ENCODE measurements at regions not wholly inside any gene's neighbourhood (a gene's known extent, or its start where the extent isn't known, plus 50 kb on each side); places are given as distances from the start of the nearest gene placed in this dataset.

- in situ Hi-C loops (cut with MboI; ENCODE audit: low sequenced_read_pairs): loop anchor here (25.0 kb wide), 3 partner anchors 98 to 523 kb away; no protein-coding TSS in a partner anchor
Observed at GRCh38 chr17:27239046-27239445, 54.9 kb upstream of the WSB1 start.

DNA sequence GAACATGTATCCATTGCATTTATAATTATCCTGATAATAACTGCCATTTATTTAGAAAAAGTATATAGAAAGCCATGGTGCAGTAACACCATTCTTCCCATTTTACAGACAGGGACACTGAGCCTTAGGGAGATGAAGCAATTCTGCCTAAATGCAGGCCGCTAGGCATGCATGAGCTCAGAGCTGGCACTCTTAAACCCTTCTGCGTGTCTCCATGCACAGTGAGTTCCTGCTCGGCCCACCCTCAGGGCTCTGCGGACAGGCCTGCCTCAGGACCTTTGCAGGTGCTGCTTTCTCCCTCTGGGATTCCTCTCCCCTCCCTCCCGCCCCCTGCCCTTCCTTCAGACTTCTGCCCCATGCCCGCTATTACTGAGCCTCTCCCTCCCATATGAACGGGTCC, 54.3 kb upstream of the WSB1 start:
- in situ Hi-C loops (cut with MboI; ENCODE audit: low sequenced_read_pairs): loop anchor here (25.0 kb wide), 3 partner anchors 98 to 523 kb away; no protein-coding TSS in a partner anchor

DNA sequence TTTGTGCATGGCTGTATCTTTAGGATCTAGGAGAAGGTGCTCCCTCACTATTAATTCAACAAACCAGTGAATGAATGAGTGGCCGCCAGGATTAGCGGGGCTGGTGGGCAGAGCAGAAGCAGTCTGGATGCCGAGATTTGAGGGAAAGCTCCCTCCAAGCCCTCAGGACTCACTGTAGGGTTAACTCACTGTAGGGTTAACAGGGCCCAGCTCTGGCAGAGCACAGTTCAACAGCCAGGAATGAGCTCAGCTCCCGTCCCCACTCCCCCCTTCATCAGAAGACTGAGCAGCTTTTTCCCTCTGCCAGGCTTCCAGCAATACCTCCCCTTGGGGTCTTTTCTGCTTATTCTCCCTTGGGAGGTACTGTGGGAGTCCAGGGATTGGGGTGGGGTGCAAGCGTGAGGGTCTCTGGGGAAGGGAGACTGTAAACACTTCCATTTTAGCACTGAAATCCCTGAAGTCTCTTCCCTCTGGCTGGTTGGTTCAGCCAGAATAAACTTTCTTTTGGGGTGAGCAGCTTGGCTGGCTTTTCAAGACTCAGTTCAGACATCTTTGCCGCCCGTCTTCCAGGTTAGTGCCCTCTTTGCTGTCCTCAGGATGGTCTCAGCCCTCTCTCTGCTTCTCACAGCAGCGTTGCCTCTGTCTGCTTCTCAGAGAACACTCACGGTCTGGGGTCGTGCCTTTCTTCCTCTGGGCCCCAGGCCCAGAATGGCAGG, 53.7 kb upstream of the WSB1 start:
- in situ Hi-C loops (cut with MboI; ENCODE audit: low sequenced_read_pairs): loop anchor here (25.0 kb wide), 3 partner anchors 97 to 522 kb away; no protein-coding TSS in a partner anchor

DNA sequence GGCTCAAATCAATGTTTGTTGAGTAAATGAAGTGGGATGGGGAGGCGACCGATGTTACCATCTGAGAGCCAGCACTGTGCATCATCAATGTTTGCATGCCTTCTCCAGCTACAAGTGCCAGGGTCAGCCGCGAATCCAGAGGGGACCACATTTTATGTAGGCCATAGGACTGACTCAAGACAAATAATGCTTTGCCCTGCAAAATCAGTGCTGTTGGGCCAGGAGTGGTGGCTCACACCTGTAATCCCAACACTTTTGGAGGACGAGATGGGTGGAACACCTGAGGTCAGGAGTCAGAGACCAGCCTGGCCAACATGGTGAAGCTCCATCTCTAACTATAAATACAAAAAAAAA, 53.1 kb upstream of the WSB1 start:
- in situ Hi-C loops (cut with MboI; ENCODE audit: low sequenced_read_pairs): loop anchor here (25.0 kb wide), 3 partner anchors 97 to 522 kb away; no protein-coding TSS in a partner anchor

DNA sequence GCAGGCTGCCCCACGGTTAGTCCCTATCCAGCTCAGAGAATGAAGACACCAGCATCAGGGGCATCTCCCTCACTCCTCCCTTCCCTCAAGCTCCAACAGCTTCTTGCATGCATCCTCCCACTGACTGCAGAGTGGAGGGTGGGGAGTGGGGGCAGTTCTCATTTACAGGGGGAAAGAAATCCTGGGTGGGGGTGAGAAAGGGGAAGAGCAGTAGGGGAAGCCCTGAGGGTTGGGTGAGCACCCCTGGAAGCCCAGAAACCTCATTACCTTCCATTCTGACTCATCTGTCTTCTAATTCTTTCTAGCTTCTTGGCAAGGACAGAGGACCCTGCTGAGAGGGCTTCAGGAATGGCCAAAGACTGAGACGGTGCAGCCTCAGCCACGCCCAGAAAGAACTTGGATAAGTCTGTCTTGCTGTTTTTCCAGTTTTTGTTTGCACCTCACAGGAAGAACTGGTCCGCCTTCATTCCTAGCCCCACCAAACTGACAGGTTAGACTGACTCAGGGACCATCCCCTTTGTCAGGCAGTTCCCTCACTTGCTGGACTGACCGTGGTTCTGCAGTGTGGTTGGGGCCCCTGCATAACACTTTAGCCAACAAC, 52.5 kb upstream of the WSB1 start:
- in situ Hi-C loops (cut with MboI; ENCODE audit: low sequenced_read_pairs): loop anchor here (25.0 kb wide), 3 partner anchors 96 to 521 kb away; no protein-coding TSS in a partner anchor

GRCh38 chr17:27242951-27243350, 51.0 kb upstream of the WSB1 start:
- in situ Hi-C loops (cut with MboI; ENCODE audit: low sequenced_read_pairs): loop anchor here (25.0 kb wide), 3 partner anchors 94 to 519 kb away; no protein-coding TSS in a partner anchor

DNA sequence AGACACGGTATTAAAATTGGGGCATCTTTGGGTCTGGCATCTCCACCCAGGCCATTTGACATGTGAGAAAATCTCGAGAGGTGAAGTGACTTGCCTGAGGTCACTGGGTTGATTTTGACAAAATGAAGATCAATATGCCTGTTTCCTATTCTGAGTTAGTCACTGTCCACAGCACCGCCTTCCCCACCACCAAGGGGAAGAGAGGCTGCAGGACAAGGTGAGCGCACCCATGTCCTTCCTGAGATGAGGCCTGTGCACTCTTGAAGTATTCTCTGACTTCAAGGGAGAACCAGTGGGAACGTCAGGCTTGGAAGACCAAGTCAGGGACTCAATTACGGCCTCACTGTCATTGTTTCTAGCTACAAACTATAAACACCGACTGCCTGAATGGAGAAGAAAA, 49.9 kb upstream of the WSB1 start:
- in situ Hi-C loops (cut with MboI; ENCODE audit: low sequenced_read_pairs): loop anchor here (25.0 kb wide), 3 partner anchors 93 to 518 kb away; no protein-coding TSS in a partner anchor
